ENCODE measurements at regions not wholly inside any gene's neighbourhood (a gene's known extent, or its start where the extent isn't known, plus 50 kb on each side); places are given as distances from the start of the nearest gene placed in this dataset.

DNA sequence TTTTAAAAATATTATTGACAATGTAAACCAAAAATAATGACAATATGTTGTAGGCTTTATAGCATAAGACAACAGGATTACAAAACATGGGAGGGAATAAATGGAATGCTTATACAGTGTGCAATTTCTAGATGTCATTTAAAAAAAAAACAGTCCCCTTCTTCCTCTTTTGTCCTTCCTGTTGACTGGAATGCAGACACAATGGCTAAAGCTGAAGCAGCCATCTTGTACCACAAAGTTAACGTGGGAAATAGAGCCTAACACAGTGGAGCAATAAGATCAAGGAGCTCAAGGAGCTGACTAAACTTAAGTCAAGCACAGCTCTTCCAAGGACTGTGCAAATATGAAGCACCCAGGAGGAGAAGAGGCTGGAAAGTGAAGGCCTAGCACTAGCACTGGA lies 208.1 kb downstream of the ARHGAP12 start:
- ATAC-seq (no peak), DNase-seq (ENCODE audit: low spot score) (no peak)

DNA sequence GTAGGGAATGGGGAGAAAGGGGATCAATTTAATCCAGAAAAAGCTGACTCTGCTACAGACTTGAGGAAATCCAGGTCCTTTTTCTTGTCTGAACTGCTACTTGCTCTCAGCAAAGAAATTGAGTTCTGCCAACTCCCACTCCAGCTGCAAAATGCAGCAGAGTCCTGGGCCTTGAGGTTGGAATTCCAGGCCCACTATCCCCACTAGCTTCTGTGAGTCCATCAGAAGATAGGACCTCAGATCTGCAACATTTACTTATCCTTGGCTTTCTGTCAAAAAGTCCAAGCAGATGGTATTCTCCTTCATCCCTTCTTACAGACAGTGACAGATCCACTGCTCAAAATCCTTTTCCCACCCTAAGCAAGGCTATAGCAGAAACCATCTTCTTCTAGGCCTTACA lies 219.2 kb downstream of the ARHGAP12 start:
- ATAC-seq = no peak
- no peak for DNase-seq (ENCODE audit: low spot score)

DNA sequence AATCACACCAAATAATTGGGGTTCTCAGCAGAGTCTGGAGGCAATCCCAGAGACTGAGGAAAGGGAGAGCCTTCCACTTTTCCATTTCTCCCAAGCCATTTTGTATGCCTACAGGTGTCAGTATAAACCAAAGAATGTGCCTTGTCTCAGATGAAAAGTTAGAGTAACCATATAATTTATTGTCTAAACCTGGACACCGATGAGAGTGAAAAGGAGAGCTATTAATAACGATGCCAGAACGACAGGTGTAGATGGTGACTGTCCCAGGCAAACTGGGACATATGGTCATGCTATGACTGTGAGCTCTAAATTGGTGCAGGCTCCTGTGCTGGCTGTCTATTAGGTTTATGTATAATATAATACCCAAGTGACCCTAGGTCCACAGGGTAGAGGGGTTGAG lies 219.6 kb downstream of the ARHGAP12 start:
- DNase-seq (ENCODE audit: low spot score) (no peak), ATAC-seq (peak; percentile 79)

DNA sequence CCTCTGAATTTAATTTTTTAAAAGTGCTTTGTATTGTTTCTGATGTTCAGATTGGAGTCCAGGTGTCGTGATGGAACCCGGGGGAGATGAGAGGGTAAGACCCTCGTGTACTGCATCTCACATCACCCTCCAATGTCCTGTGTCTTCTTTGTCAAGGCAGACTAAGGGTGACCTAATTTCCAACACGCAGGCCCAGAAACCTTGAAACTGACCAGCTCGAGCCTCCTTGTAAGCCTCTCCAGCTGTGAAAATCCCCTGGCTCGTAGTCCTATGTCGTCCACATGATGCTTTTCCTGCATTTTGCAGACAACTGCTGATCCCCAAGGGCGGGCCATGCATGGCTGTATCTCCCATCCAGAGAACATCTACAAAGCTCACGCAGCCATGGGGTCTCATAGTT lies 220.2 kb downstream of the ARHGAP12 start:
- no peak for DNase-seq (ENCODE audit: low spot score)
- ATAC-seq = no peak

DNA sequence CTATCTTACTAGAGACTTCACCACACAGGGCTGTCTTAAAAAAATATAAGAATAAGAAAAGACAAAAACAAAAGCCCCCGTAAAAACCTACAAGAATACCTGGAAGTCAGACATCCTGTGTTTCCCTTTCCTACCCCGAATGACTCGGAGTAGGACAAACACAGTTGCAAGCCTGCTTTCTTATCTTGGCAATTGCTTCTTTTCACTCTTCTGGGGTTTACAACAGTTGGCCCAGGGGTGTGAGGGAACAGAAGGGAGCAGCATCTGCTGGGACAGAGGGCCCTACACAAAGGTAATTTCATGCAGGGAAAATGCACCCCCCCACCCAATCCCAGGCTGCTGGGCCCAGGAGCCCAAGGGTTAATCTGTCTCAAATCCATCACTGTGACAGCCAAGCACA lies 220.6 kb downstream of the ARHGAP12 start:
- ATAC-seq (peak; percentile 11), DNase-seq (ENCODE audit: low spot score) (no peak)

DNA sequence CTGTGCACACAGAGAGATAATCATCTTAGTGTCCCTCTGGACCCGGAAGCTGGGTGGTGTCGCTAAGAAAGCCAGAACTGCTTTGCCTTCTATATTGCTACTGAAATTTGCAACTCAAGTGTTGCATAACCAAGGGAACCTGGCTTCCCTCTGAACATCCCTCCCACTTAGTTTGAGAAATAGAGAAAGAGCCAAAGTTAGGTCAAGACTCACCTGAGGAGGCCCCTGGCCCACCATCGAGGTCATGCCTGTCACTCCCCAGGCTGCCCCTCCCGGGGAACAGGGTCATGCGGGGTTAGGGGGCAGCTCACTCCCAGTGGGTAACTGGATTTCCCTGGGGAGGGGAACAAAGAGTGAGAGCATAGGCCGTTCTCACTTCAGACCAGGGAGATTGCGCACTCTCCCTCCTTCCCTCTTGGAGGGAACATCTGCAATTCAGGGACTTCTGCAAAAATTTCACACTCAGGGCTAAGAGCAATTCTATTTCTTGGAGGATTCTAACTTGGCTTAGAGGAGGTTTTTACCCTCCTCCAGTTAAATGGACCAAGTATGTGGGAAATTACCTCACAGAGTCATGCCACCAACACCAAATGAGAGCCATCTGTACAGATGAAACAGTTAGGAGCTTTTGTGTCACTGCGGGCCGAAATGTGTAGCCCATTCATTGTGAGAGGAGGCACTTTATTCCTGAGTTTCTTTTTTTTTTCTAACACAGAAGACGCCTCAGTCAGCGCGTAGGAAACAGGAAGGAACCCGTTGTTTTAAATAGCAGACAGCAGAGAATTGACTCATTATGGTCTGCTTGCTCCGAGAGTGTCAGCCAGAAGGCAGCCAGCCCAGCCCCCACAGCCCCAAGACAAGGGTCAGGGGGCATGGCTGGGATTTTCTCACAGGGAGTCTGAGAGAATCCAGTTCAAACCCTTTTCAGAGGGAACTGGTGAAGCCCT lies 221.3 kb downstream of the ARHGAP12 start:
- ATAC-seq = peak; percentile 68
- no peak for DNase-seq (ENCODE audit: low spot score)

DNA sequence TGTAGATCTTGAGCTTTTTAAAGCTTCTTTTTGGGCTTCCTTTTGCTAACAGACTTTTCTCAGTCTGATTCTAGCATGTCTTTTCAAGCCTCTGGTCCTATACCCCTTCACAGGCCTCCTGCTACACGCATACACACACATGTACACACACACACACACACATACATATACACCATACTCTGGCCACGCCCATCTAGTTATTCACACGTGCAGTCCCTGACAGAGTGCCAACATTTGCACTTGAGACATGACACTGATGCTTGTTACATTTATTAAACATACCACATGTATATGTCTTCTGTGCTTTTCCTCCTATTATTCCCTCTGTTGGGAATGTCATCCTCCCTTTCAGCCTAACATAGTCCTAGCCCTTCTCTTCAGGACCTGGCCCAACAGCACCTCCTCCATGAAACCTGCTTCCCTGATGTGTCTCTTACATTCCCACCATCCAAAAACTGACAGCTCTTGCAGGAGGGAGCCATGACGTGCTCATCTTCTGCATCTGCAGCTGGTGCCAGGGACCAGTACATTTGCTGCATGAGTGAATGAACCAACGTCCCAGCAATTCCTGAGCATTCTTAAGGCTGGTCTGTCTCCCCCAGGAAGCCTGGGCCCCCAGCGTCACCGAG lies 222.1 kb downstream of the ARHGAP12 start:
- DNase-seq (ENCODE audit: low spot score) (no peak), ATAC-seq (no peak)

DNA sequence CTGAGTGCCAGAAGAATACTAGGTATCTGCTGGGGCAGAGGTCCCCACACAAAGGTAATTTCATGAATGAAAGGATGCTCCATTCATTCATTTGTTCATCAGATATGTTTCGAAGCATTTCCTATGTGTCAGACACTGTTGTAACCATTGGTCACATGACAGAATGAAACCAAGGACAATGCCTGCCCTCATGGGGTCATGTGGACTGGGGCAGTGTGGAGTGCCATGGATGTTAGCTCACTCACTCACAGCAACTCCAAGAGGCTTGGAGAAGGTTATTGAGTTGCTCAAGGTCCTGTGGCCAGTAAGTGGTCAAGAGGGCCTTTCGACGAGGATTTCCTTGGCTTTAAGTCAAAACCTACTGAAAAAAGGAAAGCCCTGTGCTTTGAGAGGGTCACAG lies 223.5 kb downstream of the ARHGAP12 start:
- no peak for ATAC-seq
- DNase-seq (ENCODE audit: low spot score) = no peak

DNA sequence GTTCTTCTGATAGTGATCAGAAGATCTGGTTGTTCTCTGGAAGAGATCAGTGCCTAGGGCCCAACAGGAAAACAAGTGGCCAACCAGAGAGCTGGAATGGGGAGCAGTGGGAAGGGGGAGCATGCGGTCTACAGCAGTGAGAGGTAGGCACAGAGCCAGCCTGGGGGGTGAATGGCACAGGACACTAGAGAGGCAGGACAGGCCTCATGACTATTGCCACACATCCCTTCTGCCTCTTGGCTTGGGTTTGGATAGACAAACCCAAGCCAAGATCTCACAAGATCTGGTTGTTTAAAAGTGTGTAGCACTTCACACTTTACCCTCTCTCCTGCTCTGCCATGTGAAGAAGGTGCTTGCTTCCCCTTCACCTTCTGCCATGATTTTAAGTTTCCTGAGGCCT lies 224.4 kb downstream of the ARHGAP12 start:
- ATAC-seq (peak; percentile 22), DNase-seq (ENCODE audit: low spot score) (no peak)

DNA sequence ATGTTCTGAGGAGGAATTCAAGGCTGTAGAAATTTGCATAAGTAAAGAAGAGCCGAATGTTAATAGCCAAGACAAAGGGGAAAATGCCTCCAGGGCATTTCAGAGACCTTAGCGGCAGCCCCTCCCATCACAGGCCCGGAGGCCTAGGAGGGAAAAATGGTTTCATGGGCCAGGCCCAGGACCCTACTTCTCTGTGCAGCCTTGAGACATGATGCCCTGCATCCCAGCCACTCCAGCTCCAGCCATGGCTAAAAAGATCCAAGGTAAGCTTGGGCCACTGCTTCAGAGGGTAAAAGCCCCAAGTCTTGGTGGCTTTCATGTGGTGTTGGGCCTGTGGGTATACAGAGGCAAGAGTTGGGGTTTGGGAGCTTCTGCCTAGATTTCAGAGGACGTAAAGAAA lies 225.7 kb downstream of the ARHGAP12 start:
- DNase-seq (ENCODE audit: low spot score) (no peak), ATAC-seq (no peak)

DNA sequence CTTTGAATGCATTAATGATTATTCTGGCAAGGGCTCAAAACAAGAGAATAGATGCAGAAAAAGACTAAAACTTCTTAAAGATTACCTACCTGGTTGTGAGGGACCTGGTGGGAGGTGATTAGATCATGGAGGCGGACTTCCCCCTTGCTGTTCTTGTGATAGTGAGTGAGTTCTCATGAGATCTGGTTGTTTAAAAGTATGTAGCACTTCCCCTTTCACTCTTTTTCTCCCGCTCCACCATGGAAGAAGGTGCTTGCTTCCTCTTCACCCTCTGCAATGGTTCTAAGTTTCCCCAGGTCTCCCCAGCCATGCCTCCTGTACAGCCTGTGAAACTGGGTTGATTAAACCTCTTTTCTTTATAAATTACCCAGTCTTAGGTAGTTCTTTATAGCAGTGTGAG lies 226.6 kb downstream of the ARHGAP12 start:
- no peak for DNase-seq (ENCODE audit: low spot score)
- no peak for ATAC-seq

DNA sequence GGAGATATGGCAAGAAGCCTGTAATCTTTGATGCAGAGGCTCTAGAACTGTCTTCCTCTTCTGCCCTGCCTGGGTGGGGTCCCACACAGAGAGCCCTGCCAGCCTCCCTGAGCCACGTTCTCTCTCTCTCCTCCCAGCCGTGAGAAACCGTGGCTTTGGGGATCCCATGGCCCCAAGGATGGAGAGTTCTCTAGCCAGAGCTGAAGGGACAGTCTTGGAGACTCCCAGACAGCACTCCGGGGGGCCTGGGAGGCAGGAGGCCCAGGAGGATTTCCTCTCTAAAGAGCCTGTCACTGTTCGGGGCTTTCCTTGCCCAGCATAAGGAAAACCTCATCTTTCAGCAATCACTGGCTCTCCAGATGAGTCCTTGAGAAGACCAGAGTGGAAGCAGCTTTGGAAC lies 227.1 kb downstream of the ARHGAP12 start:
- ATAC-seq (peak; percentile 23), DNase-seq (ENCODE audit: low spot score) (no peak)

DNA sequence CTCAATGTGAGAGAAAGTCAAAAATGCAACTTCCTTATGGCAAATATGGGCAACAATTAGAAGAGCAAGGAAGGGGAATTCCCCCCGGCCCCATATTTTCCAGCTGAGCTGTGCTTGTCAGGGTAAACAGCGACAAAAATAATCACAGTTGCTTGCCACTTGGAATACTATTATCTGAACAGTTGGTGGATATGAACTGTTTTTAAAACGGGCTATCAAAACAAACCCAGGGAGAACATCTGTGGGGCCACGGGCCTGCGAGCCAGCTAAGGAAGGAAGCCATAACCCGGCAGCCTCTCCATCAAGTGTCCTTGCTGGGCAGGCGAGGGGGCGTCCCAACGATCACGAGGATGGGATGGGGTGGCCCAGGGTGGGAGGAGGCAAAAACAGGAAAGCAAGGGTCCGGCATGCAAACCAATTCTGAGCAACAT lies 228.4 kb downstream of the ARHGAP12 start:
- DNase-seq (ENCODE audit: low spot score) = no peak
- no peak for ATAC-seq

DNA sequence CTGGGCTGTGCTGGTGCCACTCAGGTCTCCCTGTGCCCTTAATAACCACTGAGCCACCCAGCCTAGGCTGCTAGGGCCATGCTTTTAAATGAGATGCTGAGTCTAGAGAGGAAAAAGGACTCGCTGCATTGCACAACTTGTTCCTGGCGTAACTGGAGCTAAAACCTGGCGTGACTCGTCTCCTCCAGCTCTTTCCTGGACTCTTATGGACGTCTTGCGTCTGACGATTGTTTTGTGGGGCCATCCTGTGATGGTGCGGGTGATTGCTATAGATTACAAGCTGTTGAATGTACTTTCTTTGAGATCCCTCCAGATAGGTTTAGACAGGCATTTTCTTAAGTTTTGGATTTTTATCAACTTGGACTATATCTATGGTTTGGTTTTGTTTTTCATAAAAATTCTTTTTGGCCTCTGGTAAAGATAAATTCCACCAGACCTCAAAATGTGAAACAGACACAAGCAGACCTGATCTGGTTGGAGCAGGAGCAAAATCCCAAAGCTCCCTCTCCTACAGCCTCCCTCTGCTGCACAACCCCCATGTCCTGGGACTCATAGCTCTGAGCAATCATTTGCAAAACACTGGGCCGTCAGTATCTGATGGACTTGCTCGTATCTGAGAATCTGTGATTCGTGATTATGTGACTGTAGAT lies 230.3 kb downstream of the ARHGAP12 start:
- no peak for DNase-seq (ENCODE audit: low spot score)

DNA sequence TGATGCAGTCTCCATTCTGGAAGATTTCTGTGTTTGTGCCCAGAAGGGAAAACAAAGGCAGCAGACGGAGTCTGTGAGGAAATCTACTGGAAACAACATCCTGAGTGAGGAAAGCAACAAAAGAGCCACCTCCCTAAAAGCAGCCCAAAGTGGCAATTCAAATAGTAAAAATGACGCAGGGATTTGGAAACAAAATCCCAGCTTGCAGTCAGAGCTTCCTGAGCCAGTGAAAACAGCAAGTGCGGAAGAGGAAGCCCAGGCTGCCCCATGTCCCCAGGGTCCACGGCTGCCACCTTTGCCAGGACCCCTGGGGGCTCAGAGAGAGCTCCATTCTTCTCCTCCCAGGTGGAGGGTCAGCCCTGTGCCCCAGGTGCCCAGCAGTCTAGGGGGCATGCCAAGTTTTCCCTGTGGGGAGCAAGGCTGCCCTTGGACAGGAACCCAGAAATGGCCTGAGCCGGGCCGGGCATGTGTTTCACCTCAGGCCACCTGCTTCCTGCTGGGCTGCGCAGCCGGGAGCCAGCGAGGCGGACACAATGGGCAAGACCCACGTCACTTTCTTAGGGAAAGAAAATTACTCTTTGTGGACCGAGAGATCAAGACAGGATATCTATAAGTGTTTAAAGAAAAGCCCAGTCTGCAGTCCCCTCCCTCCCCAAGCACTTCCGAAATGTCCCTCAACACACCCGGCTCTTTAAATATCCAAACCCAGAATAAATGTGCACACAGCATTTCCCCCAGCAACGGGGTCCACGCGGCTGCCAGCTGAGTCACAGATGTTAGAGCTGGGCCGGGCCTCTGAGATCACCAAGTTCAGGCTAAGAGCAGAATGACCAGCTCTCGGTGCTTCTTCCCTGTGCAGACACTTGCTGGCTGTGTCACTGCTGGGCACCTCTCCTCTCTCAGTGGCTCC lies 231.1 kb downstream of the ARHGAP12 start:
- ATAC-seq = peak; percentile 61
- DNase-seq (ENCODE audit: low spot score) = no peak

More for the DNA sequence above, 230.3 kb downstream of the ARHGAP12 start:
- no peak for ATAC-seq

DNA sequence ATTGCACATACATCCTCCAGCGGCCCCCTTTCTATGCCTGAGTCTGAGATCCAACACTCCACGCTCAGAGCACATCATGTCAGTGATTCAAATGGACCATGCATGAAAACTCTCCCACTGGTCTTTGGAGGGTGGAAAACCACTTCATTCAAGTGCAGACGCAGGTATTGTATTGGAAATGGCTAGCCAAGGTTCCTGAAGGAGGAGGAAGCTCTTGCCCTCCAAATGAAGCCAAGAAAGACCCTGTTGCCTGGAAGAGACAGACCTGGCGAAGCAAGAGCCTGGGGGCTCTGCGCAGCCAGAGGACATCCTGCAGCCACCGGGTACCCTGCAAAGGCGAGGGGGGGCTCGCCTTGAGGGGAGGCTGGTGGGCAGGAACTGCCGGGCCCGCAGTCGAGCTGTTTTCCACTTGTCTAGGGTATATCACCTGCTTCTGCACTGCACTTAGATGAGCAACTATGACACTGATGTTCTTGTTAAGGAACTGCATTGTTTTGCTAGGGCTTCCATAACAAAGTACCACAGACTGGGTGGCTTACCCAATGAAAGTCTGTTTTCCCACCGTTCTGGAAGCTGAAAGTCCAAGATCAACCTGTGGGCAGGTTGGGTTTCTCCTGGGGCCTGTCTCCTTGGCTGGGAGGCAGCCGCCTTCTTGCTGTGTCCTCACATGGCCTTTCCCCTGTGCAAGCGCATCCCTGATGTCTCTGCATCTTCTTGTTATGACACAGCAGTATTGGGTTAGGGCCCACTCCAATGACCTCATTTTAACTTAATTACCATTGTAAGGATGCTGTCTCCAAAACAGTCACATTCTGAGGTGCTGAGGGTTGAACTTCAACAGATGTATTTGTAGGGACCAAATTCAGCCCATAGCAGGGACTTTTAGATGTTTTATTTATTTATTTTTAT lies 233.4 kb downstream of the ARHGAP12 start:
- DNase-seq (ENCODE audit: low spot score) (no peak), ATAC-seq (no peak)

DNA sequence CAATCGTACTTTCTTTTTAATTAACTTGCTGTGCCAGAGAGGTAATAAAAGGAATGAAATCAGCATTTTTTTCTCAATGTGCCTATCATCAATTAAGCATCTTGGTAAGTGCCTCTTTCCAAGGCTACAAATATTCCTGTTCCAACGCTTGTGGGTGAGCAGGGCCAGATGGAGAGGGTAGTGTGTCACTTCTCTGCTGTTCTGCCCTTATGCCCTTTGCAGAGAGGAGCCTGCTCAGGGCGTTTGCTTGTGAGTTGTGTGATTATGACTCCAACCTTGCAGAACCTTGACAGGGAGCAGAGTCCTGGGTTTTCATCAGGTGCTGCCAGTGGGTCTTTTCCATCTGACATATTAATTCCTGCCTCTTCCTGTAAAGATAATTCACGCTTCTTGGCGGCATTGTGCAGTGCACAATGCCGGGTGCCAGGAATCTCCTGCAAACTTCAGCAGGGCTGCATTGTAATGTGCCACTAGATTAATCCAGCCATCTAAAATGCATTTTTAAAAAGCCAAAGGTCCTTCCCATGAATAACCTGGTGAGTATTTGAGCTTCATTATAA lies 234.4 kb downstream of the ARHGAP12 start:
- DNase-seq (ENCODE audit: low spot score) (no peak), ATAC-seq (no peak)

DNA sequence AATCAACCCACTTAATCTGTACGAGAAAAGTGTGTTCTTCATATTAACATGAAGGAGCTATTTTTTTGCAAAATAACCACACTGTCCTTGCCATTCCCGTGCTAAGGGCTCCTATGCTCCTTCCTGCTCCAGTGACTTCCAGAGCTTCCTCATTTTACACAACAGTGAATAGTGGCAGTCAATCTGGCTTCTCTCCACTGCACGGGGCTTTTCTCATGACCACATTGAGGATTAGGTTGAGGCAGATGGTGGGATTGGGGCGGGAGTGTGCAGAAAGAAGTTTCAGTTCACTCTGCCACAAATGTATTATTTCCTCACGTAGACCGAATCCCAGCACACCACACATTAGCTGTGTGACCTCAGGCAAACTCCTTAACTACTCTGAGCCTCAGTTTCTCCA lies 235.1 kb downstream of the ARHGAP12 start:
- DNase-seq (ENCODE audit: low spot score) = no peak
- no peak for ATAC-seq

DNA sequence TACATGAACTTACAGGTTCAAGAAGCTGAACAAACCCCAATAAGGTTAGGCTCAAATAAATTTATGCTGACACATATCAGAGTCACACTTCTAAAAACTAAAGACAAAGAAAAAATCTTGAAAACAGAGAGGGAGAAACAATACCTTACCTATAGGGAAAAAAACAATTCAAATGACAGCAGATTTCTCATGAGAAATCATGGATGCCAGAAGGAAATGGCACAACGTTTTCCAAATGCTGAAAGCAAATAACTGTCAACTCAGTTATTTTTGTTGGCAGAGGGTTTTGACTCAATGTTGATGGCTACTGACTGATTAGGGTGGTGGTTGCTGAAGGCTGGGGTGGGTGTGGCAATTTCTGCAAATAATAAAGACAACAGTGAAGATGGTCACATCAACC lies 239.4 kb downstream of the ARHGAP12 start:
- ATAC-seq (no peak), DNase-seq (ENCODE audit: low spot score) (no peak)

Data from left lobe of liver (tissue), 2 donors.